Renal cortex interstitium (tissue), 11 donors: ENCODE measurements at regions not wholly inside any gene's neighbourhood (a gene's known extent, or its start where the extent isn't known, plus 50 kb on each side); places are given as distances from the start of the nearest gene placed in this dataset.

Experiments
- DNase-seq, 11 donors: peaks; one replicate each; pipeline ENCODE4 v3.0.0-alpha.2; 2013; ENCODE audit warnings: low read depth in 9 of 11, low spot score in 4 of 11; ENCODE audit errors: extremely low read depth in 1 of 11

- DNase-seq = no peak
Observed at GRCh38 chr10:57759777-57760176, 507.9 kb downstream of the IPMK start.

- no peak for DNase-seq
Observed at GRCh38 chr10:57754803-57755202, 512.9 kb downstream of the IPMK start.

- DNase-seq = no peak
Observed at GRCh38 chr10:57743711-57744110, 524.0 kb downstream of the IPMK start.

GRCh38 chr10:57741751-57742150, 525.9 kb downstream of the IPMK start:
- no peak for DNase-seq

GRCh38 chr10:57723305-57723704, 544.4 kb downstream of the IPMK start:
- DNase-seq = no peak

- DNase-seq = no peak
Observed at GRCh38 chr10:57716884-57717283, 550.8 kb downstream of the IPMK start.

GRCh38 chr10:57715233-57715632, 552.5 kb downstream of the IPMK start:
- DNase-seq = no peak

GRCh38 chr10:57707300-57707658, 560.4 kb downstream of the IPMK start:
- no peak for DNase-seq

GRCh38 chr10:57706576-57707299, 561.0 kb downstream of the IPMK start:
- no peak for DNase-seq

- no peak for DNase-seq
Observed at GRCh38 chr10:57706016-57706415, 561.7 kb downstream of the IPMK start.

- DNase-seq = no peak
Observed at GRCh38 chr10:57699944-57700343, 567.8 kb downstream of the IPMK start.

- DNase-seq = peak in 3 of 11 donors; percentile 7 to 27 (median 13)
Observed at GRCh38 chr10:57696641-57697040, 571.1 kb downstream of the IPMK start.

- DNase-seq = no peak
Observed at GRCh38 chr10:57694956-57695608, 572.6 kb downstream of the IPMK start.

- DNase-seq = no peak
Observed at GRCh38 chr10:57692255-57692980, 575.3 kb downstream of the IPMK start.

- DNase-seq = no peak
Observed at GRCh38 chr10:57689596-57690297, 577.9 kb downstream of the IPMK start.

- DNase-seq = no peak
Observed at GRCh38 chr10:57679916-57680315, 587.8 kb downstream of the IPMK start.

GRCh38 chr10:57675125-57675524, 592.6 kb downstream of the IPMK start:
- no peak for DNase-seq

- no peak for DNase-seq
Observed at GRCh38 chr10:57673446-57673960, 594.2 kb downstream of the IPMK start.

- no peak for DNase-seq
Observed at GRCh38 chr10:57664815-57665214, 602.9 kb downstream of the IPMK start.

GRCh38 chr10:57663401-57663800, 604.3 kb downstream of the IPMK start:
- no peak for DNase-seq
